NCI-H748 treated with DMSO at 0.1 percent for 48 hours (cell line): ENCODE measurements at regions not wholly inside any gene's neighbourhood (a gene's known extent, or its start where the extent isn't known, plus 50 kb on each side); places are given as distances from the start of the nearest gene placed in this dataset.

Experiments
- DNase-seq: peaks from one replicate; lab custom pipeline; 2025; lab: John Stamatoyannopoulos, UW

DNA sequence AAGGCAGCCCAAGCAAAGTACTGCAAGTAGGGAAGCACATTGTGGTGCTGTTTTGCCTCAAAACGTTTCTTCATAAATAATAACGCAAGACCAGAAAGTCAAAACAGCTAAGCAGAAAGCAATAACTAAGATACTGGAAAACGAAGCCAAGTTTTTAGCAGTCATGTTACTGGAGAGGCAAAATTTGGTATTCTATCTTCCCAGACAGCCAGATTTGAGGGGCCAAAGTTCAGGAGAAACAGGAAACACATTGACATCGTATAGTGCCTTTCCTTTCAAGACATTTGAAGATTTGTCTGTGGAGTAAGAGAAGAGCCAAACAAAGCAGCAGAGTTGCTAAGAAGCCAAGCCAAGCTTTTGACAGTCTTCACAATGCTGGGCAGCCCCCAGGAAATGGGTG is 843.6 kb upstream of the NECTIN3 start:
- no peak for DNase-seq

DNA sequence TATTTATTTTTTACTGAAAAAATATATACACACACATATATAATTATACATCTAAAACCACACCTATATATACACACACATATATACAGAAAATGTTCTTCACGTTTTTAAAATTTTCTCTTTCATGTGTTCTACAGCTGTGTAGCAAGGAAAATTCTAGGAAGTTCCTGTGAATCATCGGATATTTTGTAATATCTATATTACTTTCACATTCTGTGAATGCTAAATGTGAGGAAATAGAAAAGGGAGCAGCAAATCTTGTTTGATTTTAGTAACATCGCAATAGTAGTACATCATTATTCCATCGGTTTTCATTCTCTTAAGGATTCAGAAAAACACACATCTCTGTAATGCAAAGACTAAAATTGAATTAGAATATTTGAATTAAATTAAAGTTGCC is 836.8 kb upstream of the NECTIN3 start:
- DNase-seq: no peak

DNA sequence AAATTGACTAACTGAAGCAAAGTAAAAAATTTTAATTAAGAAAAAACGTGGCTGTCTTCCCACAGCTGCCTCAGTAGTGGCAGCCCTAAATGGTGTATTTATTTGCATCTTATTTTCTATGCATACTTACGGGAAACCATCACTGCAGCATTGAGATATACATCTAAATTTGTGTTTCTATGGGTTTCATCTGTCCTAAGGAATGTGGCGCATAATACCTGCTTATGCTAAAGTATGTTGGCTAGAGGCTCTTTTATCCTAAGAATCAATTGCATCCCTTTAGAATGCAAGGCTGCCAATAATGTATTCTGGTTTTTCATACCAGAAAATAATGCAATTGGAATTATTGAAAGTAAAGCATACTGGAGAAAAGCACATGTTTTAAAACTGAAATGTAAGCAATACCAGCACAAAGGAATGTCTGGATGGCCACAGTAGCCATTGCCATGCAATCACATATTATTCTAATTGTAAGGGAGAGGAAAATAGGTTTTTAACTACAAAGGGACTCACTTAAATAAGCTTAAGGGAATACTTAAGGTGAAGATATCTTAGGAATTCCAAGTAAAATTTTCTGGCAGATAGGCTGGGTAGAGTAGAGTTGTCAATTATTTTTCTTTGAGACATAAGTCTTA is 834.5 kb upstream of the NECTIN3 start:
- no peak for DNase-seq

DNA sequence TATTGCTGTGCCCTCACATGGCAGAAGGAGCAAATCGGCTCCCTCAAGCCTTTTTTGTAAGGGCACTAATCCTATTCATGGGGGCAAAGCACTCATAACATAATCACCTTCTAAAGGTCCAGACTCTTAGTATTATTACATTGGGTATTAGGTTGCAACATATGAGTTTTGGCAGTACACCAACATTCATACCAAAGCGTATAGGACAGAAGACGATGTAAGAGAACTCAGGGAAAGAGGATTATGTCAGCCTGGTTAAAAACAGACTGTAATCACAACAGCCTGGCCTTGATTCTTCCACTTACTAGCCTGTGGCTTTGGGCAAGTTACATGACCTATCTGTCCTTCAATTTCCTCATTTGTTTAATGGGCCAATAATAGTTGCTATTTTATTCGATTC is 828.5 kb upstream of the NECTIN3 start:
- no peak for DNase-seq

DNA sequence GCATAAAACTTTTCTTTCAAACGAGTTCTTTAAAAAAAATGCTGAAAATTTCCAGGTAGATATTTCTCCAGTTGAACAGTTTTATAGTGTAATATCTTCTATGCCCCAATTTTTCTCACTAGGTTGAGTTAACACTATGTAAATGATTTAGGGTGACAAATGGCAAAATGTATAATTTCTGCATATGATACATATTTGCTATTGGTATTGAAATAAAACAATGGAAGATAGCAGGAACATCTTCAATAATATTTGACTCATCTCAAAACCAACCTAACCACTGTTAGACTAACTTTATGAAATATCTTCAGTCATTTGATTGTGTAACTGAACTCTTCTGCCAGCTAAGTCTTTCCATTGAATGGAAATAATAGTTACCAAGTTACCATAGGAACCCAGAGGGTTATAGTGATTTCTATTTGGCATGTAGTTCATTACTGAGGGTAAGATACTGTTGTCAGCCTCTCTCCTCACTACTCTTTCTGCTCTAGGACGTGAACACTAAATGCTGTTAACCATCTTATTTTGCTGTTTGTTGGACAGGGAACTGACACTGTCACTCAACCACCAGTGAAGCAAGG is 824.7 kb upstream of the NECTIN3 start:
- DNase-seq: no peak

DNA sequence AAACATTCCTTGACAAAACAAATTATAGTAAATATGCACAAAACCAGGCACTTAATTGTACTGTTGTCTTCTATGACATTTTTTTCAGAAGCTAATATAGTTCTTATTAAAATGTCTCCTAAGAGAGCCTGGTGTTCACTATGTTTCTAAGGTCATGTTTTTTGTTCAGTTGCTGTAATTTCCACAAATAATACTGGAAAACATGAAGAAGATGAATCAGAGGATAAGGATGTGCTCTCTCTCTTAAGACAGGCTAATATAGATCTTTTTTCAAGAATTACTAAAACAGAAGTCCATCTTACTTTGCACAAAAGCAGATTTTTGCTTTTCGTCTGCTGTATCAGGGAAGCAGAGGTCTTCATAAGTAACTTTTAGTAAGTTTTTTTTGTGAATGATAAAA is 823.0 kb upstream of the NECTIN3 start:
- DNase-seq: no peak

DNA sequence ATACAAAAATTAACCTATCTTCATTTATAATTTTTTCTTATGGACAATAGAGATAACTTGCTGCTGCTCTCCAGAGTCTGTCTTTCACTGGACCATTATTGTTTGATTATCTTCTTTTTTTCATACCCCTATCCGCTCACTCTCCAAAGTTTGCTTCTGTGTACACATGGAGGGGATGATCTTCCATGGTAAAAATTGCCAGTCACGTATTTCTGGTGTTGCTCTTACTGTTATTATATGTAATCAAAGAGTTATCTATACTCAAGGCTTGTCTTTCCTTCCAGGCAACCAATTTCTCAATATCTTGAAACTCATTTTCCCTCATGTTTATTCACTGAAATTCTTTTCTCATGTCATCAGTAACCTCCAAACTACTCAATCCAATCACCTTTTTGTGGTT is 817.8 kb upstream of the NECTIN3 start:
- DNase-seq: no peak

DNA sequence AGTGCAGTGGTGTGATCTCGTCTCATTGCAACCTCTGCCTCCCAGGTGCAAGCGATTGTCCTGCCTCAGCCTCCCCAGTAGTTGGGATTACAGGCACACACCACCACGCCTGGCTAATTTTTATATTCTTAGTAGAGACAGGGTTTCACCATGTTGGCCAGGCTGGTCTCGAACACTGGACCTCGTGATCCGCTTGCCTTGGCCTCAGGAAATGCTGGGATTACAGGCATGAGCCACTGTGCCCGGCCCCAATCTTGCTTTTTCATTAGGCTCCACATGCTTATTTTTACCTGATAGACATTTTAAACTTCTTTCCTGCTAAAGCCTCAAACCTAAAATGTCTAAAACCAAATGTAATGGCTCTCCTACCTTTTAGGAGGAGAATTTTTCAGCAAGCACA is 817.0 kb upstream of the NECTIN3 start:
- no peak for DNase-seq

DNA sequence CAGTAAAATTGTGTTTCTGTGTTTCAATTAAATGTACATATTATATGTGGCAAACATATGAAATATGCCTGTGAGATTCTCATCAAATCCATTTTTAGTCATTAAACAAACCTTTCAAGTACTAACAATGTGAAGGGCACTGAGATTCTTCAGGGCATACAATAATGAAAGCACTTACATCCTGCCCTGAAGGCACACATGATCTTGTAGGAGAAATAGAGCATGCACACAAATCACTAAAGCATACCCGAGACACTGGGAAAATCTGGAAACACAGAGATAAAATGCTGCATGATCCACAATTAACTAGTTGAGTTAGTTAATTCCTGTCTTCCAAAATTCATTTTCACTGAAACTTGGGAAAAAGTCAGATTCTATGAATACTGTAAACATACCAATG is 810.5 kb upstream of the NECTIN3 start:
- no peak for DNase-seq

DNA sequence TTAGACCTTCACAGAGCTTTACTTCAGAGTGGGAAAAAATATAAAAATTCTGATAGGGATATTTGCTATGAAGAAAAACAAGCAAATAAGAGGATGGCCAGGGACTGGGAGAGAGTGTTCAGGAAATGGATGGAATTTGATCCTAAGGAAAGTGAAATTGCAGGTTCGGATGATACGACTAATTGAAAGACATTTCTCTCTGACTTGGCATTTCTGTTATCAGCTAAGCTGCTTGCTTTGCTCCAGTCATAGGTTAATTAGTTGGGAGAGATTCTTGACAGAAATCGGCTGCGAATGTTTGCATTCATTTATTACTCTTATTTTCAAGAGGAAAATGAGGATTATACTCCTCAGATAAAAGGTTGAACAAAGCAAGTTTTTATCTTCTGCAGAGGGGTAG is 808.7 kb upstream of the NECTIN3 start:
- no peak for DNase-seq

DNA sequence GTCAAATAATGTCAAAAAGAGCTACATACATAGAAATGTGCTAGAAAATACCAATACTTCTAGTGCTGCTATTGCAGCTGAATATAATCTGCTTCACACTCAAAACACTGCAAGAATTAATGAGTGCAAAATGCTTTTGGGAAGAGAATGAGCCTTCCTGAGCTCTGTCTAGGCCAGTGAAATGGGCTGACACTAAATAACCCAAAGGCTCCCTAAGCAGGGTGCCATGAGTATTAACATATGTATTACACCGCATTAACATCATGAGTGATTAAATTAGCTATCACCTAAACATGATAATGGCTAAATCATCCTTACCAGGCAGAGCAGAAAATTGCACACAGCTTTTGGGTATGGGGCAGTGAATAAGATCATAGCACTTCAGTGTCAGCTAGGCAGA is 806.3 kb upstream of the NECTIN3 start:
- DNase-seq: no peak

DNA sequence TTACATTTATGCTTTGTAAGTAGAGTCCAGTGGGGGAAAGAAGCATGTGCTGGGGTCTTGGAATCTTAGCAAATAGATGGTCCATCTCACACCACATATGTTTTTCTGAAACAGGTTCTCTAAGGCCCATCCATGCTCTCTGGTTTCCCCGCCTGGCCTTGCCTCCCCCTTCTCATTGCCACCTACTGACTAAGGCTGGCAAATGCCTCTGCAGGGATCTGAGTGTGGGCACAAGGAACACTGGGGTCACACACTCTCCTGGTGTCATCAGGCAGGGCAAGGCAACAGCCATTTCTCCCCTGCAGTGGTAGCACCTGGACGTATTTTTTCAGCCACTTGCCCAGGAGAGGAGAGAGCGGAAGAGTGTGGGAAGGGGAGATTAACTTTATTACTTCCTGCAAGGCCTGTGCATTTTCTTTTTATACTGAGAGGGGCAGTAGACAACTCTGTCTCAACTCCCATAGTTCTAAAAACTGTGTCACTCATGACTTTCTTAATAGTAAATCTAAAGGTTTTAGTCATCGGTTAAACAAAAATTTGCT is 804.2 kb upstream of the NECTIN3 start:
- DNase-seq: no peak

DNA sequence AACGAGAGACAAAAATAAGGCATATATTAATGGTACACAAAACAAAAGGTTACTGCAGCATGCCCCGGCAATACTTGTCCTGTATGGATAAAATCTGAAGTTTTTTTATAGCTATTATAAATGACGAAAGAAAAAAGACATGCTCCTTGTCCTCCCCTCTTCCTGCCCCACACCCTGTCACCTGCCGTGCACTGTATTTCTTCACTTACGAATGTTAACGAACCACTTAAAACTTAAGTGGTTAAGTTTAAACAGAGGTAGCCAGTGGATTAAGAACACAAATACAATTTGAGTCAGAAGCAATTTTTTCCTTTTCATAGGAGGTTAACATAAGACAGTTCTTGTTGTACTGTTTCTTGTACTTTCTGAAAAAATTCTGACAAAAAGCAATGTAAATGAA is 799.1 kb upstream of the NECTIN3 start:
- DNase-seq: no peak

DNA sequence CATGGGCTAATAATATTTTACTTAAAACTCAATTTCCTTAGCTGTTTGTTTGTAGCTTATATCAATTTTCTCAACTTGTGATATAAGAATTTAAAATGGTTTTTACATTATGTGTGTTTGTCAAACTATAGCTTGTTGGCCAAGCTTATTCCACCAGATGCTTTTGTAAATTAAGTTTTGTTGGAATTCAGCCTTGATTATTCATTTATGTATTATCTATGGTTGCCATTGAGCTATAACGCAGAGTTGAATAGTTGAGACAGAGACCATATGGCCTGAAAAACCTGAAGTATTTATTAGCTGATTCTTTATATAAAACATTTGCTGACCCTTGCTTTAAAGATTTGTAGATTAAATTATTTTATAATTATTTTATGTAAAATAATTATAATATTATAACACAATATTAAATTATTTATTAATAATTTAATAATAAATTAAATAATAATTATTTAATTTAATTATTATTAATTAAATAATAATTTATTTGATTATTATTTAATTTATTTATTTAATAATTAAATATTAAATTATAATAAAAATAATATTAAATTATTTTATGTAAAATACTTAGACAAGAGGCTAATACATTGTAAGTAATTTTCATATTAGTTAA is 779.6 kb upstream of the NECTIN3 start:
- DNase-seq: no peak

DNA sequence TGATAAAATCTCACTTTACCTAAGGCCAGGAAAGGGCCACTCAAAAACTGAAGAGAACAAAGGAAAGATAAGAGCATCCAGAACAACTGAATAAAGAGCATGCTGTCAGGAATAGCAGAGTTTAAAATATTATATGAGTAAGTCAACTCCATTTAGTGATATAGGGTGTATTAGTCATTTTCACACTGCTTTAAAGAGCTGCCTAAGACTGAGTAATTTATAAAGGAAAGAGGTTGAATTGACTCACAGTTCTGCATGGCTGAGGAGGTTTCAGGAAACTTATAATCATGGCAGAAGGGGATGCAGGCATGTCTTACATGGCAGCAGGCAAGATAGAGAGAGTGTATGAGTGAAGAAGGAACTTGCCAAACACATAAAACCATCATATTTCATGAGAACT is 778.0 kb upstream of the NECTIN3 start:
- no peak for DNase-seq

DNA sequence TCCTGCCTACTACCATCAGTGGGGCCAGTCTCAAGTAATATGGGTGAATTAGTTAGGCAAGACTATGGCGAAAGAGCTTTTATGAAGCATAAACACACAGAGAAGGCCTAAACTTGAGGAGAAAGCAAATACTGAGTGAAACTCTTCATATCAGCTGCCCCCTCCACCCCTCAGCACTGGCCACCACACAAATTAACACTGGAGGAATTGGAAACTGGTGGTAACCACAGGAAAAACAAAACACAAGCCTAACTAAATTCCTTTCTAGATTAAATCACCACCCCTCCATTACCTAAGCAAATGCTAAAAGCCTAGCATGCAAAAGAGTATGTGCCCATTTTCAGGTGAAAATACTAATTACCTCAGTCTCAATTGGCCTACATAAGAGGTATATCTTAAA is 774.7 kb upstream of the NECTIN3 start:
- DNase-seq: no peak

DNA sequence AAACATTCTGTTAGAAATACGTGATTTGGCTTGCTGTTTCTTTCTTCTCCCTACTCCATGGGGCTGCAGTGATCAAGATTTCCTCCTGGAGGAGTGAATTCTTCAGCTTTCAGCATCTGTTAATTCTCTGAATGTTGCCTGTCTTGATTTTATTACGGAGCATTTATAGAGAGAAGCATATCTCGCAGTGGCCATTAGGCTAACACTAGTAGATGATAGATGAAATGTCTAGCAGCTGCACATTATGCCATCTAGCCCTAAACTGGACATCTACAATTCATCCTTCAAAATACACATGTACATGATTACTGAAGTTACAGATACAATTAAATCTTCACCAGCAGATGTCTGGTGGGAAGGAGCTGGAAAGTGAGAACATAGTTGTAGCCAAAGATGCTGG is 769.8 kb upstream of the NECTIN3 start:
- DNase-seq: no peak

DNA sequence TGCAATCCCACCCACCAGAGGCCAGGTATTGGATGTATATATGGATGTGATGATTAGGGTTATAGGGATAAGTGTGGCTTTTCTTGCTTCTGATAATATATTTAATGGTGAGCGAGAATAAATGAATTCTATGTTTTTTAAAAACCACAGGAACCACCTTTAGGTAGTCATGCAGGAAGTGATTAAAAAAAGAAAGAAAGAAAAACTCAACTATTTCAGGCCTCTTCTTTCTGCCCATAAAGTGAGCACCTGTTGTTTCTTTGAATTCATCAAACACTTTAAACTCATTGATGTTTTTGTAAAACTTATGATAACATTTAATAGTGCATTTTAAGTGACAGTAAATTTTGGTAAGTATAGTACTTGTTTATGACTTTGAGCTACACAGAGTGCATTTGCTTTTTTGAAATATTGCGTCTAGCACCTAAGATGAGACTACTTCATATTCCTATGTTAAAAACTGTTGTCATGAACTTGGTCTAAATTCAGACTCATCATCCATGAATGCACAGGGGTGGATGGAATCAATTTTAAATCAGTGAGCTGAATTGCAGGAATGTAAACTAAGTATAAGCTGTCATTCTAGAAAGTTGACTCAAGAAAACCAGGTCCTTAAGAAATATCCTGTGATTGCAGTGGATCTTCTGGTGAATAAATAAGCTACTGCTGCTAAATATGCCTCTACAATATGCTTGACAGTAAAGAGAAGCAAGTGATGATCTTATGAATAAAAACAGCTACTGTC is 764.4 kb upstream of the NECTIN3 start:
- no peak for DNase-seq

DNA sequence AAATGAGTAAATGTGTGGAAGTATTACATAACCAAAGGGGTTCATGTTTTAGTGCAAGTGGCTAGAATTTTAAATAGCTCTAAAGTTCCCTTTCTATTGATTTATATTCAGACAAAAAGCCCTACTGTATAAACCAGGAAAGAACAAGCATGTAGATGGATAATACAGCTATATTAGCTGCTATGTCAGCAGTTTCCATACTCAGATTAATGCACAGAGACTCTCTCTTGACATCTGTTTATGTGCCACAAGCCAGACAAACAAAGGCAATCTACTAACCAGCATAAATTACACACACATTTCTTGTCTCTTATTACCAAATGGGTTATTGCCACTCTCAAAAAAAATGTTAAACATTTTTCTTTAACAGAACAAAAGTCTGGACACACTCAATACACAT is 760.1 kb upstream of the NECTIN3 start:
- no peak for DNase-seq

DNA sequence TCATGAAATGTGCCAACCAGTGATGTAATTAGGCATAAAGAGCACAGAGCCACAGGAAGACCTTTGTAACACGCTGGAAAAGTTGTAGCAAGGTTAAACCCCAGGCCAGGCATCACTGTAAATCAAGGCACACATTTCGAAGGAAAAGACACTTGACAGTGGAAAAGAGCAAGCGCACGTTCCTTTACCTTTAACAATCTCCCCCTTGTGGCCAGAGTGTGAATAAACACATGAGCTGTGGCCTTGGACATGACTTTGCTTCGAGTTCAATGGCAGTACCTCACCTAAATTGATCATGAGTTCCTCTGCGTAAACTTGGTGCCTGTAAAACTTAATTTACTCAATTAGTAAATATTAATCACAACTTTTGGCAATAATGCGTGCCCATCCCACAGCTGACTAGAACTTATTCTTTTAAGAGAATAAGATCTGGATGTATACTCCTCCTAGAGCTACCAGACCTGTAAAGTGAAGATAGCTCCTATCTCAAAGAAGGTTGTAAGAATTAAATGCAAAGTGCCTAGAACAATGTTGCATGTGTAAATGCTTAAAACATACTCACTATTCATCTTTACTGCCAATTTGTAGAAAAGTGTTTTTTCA is 757.0 kb upstream of the NECTIN3 start:
- peak; percentile 42 for DNase-seq

DNA sequence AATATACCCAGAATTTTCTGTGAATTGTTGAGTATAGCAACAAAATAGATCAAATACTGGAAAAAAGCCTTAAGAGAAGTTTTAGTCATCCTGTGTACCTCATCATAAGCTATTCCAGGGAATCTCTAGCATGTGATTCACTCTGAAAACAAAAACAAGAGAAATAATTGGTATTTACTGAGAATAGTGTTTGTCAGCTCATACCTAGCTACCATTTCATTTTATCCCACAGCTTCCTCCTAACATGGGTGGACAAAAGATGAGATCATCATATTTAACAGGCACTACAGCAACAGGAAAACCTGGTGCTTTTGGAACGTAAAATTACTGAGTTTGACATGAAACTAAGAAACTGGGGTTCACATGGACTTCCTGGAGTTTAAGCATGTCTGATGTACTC is 753.5 kb upstream of the NECTIN3 start:
- no peak for DNase-seq

DNA sequence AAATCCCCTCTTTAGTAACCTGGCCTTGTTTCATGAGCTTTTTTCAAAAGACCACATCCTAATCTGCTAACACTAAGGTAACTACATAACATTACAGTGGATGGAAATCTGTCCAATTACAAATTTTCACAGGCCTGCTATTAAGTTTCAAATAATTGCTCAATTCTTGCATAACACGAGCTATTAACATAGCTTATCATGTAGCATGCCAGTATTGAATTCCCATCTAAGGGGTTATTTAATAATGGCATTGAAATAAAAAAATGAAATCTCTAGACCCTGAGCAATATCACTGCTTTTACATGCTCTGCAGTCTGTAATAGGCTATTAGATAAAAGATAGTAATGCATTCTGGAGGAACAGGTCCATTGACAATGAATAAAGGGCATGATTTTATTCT is 748.3 kb upstream of the NECTIN3 start:
- DNase-seq: no peak
